DND-41 (cell line): ENCODE measurements at regions not wholly inside any gene's neighbourhood (a gene's known extent, or its start where the extent isn't known, plus 50 kb on each side); places are given as distances from the start of the nearest gene placed in this dataset.

Source experiments
- CTCF ChIP-seq: IDR thresholded peaks from 2 replicates; pipeline ENCODE4 v1.5.1; 2012; ENCODE audit warnings: borderline replicate concordance, low read length, moderate library complexity, mild to moderate bottlenecking; ENCODE audit not compliant: poor library complexity, severe bottlenecking; ENCODE audit errors: extremely low read depth
- EZH2 ChIP-seq: IDR thresholded peaks from 3 replicates; pipeline ENCODE4 v1.6.1; 2012; ENCODE audit warnings: borderline replicate concordance, low read depth, mild to moderate bottlenecking, moderate library complexity, low read length, inconsistent platforms; ENCODE audit not compliant: severe bottlenecking

- no peak for TF ChIP-seq CTCF
- no peak for TF ChIP-seq EZH2
These were observed 156.0 kb upstream of the RARB start for GRCh38 chr3:25272090-25272489.
